ENCODE measurements at regions not wholly inside any gene's neighbourhood (a gene's known extent, or its start where the extent isn't known, plus 50 kb on each side); places are given as distances from the start of the nearest gene placed in this dataset.

- TF ChIP-seq POLR2A (IDR thresholded peaks at IDR 0.05; ENCODE audit: low read length): no peak
- no peak for TF ChIP-seq RCOR1 (IDR thresholded peaks at IDR 0.05; ENCODE audit: low read depth, low read length)
- TF ChIP-seq JUN (IDR thresholded peaks at IDR 0.05): no peak
- no peak for TF ChIP-seq CTCF (IDR thresholded peaks at IDR 0.05)
- TF ChIP-seq CEBPB (IDR thresholded peaks at IDR 0.05): no peak
- TF ChIP-seq KDM5A (IDR thresholded peaks at IDR 0.05): no peak
- TF ChIP-seq EP300 (IDR thresholded peaks at IDR 0.05): no peak
- TF ChIP-seq ZNF302 (CRISPR knock-in tag; IDR thresholded peaks at IDR 0.05): no peak
Observed at GRCh38 chr14:104321802-104322130, 183.4 kb downstream of the KIF26A start.

Measured in A549 (cell line).